Islet precursor cell (in vitro differentiated cells): ENCODE measurements at regions not wholly inside any gene's neighbourhood (a gene's known extent, or its start where the extent isn't known, plus 50 kb on each side); places are given as distances from the start of the nearest gene placed in this dataset.
"Not testable (repeated sequence)": the region's sequence is repeated elsewhere in the genome, so short reads cannot be mapped to it uniquely, and the experiment has no call there.

ENCODE experiments used
- DNase-seq: peaks from one replicate; pipeline ENCODE4 v3.0.0-alpha.2; 2018

DNA sequence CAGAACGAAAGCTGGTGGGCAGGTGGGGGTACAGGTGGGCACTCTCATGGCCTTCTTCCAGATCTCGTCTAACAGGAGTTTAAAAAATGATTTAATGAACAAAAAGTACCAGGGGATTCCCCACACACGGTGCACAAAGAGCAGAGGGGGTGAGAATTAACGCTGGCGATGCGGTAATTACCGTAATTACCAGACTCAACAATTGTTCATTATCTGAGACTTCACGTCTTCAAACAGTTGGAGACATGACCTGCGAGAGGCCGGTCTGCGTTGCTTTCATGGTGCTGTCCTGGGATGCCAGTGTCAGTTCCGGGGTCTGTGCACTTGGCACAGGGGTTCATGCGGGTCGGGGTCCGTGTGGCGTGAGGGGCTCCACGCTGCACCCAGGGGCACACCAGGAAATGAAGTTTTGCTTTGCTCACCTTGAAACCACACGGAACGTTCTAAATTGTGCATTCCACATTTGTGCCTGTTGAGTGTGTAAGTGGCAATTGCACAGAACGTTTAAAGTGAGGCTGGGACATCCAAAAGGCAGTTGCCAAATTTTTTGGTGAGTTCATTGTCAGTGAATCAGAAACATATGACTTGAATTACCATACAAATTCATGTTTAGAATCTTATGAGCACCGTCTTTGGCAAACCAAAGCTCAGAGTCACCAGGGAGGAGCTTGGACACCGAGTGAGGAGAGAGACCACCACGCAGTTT lies 256.4 kb upstream of the IRX1 start:
- no peak for DNase-seq

GRCh38 chr5:3337812-3338541 lies 257.7 kb upstream of the IRX1 start:
- no peak for DNase-seq

DNA sequence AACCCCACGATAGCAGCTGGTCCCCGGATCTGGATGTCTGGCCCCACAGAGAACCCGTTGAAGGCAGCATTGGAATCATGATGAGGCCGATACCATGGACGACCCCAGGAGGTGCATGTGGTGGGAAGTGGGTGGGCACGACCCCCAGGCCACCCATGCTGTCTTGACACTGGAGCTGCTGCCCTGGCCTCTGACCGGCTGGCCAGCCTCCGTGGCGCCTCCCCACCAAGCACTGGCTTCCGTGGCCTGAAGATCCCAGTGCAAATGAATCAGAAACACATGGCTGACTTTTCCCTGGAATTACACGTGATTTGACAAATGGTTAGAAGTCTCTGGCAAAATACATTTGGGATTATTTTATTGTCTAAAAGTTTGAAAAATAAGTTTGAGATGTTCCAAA lies 259.0 kb upstream of the IRX1 start:
- no peak for DNase-seq

GRCh38 chr5:3335301-3335700 lies 260.3 kb upstream of the IRX1 start:
- no peak for DNase-seq

GRCh38 chr5:3333836-3334235 lies 261.8 kb upstream of the IRX1 start:
- DNase-seq: no peak

DNA sequence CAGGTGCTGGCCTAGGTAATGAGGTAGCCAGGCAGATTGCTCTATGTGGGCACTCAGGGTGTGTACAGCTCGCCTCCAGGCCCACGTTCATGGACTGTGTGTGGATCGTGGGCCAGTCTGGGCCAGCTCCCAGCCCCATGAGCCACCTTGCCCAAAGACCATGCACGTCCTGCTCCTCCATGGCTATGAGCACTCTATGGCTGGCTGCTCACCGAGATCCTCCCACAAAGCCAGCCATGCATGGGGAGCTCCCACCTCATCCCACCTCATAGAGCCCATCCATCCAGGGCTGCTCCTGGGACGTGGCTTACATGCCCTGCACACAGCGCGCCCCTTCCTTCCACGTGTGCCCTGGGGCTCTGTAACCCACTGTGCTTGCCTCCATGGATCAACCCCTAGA lies 262.5 kb upstream of the IRX1 start:
- no peak for DNase-seq

DNA sequence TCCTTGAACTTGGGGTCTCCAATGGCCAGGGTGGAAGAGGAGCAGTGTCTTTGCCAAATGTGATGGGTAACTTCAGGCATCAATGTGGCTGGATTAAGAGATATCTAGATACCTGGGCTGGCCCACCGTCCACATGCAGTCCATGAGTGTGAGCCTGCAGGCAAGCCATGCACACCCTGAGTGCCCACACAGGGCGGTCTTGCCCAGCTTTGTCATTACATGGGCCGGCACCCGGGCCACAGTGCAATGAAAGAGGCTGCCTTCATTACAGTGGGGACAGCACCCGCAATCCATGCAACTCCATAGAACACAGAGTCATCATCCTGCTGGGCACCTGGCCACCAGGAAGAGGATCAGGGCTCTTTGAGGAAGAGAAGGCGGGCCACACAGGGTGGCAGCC lies 263.8 kb upstream of the IRX1 start:
- no peak for DNase-seq

- DNase-seq: no peak
These were observed 265.2 kb upstream of the IRX1 start for GRCh38 chr5:3330442-3330841.

DNA sequence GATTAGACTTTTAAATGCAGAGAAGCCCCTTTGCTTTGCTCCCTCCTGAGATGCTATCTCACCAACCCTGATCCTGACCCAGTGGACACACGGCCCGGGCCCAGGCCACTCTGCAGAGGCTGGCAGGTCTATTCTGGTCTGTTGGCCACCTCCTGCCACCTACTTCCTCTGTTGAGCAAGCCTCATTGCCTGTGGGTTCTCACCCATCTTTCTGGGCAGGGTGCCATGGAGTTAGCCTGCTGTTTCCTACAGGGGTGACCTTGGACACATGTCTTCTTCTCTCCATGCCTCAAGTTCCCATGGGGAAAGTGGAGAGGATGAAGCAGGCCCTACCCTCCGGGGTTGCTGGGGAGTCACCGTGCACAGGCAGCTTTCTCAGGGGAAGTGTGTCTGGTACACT lies 266.2 kb upstream of the IRX1 start:
- no peak for DNase-seq

- DNase-seq: no peak
These were observed 268.8 kb upstream of the IRX1 start for GRCh38 chr5:3326841-3327232.

DNA sequence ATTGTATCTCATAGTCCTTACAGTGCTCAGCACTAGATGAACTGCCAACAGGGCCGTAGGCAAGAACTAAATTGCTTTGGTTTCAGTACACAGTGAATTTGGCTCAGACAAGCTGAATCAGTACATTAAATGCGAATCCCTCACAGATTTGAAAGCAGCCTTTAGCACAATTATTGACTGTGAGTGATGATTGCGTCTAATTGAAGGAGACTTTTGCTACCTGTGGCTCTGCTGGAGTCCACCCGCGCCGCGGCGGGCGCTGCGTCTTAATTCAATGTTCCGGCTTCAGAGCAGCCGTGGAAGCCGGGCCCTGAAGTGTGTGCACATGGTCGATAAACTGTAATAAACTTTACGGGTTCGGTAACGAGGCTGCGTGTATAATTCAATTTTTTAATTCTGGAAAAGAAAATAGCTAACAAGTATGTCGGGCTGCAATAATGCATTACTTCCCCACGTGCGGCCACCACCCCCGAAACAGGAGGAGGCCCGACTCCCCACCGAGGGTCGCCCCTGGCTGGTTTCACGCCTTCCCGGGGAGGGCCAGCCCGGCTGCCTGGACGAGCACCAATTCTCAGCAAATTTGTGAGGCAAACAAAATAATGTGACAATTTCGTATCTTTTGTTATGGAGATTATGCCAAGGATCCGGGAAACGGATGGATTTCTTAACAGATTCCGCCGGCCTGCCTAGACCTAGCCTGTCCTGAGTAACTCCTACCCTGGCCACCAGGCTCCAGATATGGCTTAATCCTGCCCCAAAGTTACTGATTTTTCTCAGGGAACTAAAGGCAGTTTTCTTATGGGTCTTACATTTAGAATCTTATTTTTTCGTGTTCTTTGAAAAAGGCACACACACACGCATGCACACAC lies 269.4 kb upstream of the IRX1 start:
- DNase-seq: no peak

DNA sequence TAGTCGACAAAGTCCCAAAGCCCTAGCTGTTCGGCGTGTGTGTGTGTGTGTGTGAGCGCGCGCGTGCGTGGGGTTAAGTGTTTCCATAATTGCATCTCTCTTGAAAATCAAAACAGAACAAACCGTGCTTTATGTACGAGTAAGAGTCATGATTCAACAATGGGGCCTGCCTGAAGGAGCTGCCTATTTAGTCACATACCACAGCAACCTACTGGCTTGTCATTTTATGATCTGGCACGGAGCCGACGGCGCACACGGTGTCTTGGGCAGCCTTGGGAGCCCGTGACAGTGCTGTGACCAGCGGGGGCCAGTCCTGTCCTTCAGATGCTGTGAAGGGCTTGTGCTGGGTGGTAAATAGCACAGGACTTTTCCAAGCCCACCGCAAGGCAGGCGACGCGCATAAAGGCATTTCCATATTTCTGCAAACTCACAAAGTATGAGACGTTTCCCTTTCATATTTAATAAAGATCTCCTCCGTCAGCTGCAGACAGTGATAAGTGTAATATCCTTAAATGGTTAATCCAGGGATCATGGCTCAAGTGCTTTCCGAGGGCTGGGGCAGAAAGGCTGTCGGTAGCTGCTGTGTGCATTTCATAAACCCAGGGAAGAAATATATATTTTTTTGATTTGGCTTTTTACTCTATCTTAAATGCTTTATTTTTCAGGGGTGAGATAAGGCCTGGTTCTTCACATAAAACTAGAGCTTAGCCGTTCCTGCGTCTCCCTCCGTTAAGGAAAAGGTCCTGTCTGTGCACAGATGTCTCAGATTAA lies 270.2 kb upstream of the IRX1 start:
- DNase-seq: no peak

DNA sequence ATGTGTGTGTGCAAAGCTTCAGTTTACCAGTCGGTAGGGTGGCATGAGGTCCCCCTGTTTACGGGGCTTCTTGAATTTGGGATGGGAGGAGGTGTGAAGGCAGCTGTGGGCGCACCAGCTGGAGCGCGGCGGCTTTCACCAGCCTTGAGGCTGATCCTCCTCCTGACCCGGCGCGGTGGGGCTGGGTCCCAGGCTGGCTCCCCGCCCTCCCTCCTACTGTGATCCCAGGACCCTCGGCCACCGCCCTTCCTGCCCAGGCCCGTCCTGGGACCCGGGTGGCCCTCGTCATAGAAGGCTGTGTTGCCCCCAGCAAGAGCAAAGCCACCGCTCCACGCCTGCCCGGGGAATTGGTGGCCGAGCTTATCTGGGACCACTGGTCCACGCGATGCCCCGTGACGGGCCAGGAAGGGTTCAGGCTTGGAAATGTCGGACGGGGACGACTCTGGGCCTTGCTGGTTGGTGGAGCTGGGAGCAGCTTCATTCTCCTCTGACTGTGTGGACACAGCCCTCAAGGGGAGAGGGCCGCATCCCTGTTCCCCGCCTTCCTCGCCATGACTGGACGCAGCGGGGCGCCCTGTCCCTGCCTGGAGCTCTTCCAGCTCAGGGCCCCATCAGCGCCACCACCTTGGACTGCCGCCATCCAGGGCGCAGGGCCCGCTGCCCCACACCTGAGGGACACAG lies 271.1 kb upstream of the IRX1 start:
- DNase-seq: no peak

GRCh38 chr5:3323966-3324365 lies 271.7 kb upstream of the IRX1 start:
- not testable (repeated sequence) for DNase-seq

DNA sequence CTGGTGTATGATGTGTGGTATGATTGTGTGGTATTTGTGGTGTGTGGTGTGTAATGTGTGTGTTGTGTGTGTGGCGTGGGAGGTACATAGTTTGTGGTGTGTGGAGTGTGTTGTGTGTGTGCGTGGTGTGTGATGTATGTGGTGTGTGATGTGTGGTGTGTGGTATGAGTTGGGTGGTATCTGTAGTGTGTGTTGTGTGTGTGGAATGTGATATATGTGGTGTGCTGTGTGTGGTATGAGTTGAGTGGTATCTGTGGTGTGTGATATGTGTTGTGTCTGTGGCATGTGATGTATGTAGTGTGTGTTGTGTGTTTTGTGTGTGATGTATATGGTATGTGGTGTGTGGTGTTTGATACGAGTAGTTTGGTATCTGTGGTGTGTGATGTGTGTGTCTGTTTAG lies 272.5 kb upstream of the IRX1 start:
- no peak for DNase-seq

GRCh38 chr5:3322642-3323041 lies 273.0 kb upstream of the IRX1 start:
- no peak for DNase-seq

DNA sequence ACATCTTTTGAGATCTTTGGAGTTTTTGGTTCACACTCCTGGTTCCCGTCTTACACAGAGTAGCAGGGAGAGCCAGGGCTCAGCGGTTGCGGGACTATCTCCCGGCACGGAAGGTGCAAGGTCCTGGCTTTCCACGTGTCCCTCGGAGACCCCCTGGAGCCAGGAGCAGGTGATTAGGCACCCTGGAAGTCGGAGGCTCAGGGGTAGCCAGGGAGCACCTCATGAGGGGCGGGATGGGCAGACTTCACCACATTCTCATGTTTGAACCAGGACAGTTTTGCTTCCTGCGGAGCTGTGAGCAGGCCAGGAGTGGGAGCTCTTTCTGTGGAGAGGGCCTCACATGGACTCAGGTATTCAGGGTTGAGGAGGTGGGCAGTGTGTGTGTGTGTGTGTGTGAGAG lies 273.7 kb upstream of the IRX1 start:
- no peak for DNase-seq

DNA sequence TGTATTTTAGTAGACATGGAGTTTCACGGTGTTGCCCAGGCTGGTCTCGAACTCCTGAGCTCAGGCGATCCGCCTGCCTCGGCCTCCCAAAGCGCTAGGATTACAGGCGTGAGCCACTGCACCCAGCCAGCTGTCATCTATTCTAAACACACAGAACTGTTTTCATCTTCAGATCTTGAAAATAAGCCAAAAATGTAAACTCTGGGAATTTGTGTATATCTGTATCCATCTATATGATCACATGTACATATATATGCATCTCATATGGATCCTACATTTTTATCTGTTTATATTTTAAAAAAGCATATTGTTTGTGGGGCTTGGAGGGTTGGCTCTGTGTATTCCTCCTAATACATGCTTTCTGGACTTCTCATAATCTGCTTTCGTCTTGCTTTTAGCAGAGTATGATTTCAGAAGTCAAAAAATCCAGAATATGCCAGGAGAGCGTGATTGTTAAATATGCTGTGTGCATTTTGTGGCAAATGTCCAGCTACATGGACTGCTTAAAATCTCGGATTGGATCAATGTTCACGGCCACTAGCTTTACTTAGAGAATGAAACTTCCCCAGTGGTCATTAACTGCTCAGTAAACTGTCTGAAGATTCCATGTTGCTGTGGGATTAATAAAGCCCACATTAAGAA lies 274.4 kb upstream of the IRX1 start:
- DNase-seq: no peak

- no peak for DNase-seq
These were observed 275.2 kb upstream of the IRX1 start for GRCh38 chr5:3320317-3320875.

GRCh38 chr5:3317051-3317795 lies 278.4 kb upstream of the IRX1 start:
- DNase-seq: peak; percentile 29

DNA sequence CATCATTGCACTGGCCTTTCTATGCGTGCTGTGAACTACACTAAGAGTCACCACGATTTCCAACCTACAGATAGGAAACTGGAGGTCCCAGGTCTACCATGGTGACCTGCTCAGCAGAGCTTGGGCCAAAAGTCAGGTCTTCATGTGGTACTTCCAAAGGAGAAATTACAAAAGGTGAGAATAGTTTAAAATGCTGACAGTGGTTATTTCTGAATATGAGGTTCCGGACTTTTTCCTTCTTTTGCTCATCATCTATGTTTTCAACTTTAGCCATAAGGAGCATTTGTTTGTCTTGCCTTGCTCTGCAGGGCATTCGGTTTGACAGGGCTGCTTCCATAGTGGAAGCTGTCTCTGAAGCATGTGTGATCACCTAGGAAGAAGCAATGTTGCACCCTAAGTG lies 282.1 kb upstream of the IRX1 start:
- DNase-seq: peak; percentile 6
